HepG2 (cell line): ENCODE measurements at regions not wholly inside any gene's neighbourhood (a gene's known extent, or its start where the extent isn't known, plus 50 kb on each side); places are given as distances from the start of the nearest gene placed in this dataset.

Experiments
- ATAC-seq: fragments of 200-7000 bp; cut with Tn5 transposase; 3 replicates; pipeline ENCODE4 v1.9.1; 2020; ENCODE audit warnings: mild to moderate bottlenecking, moderate library complexity
- BruUV-seq: library from RNA; stranded (reverse); fragments of 400-500 nt; replicated peaks from 2 replicates; lab custom pipeline; 2021; lab: Mats Ljungman, UMichigan
- CTCF ChIA-PET: fragments of 300-600 bp; formaldehyde crosslinking; extraction: SDS; loops from one replicate; lab custom pipeline; 2021; ENCODE audit warnings: low total read pairs, inconsistent platforms, low intra/inter-chr PET ratio; lab: Yijun Ruan, JAX
- POLR2A ChIA-PET: fragments of 350-600 bp; sonication (Branson Sonifier 250); formaldehyde crosslinking; loops from one replicate; lab custom pipeline; 2020; ENCODE audit warnings: antibody characterized with exemption, inconsistent platforms; lab: Yijun Ruan, JAX
- DNase-seq: peaks from one replicate; pipeline ENCODE4 v3.0.0-alpha.2; 2015; ENCODE audit warnings: low spot score
- FAIRE-seq: peaks from 3 replicates; lab custom pipeline; 2011; peaks lifted over from hg19 to GRCh38; lab: Jason Lieb, UNC
- H2AFZ ChIP-seq: one replicate; pipeline ENCODE4 v1.6.1; 2011; ENCODE audit warnings: low read length, inconsistent platforms
- H3K27ac ChIP-seq: fragments of 300-600 bp; 3 replicates; pipeline ENCODE4 v1.8.0; 2011; ENCODE audit warnings: mixed run types, mild to moderate bottlenecking, mixed read lengths, low read length, inconsistent platforms; ENCODE audit not compliant: insufficient read depth; ENCODE audit errors: extremely low read length
- H3K27me3 ChIP-seq, 2 experiments: fragments of 200-600 bp in 1 of 2; 2 replicates in 1 of 2; 3 replicates in 1 of 2; pipeline versions ENCODE4 v1.6.0 to v1.8.0; 2011; ENCODE audit warnings: low read length in 2 of 2, mild to moderate bottlenecking in 2 of 2, moderate library complexity in 2 of 2, inconsistent platforms in 1 of 2; ENCODE audit not compliant: insufficient read depth in 2 of 2, control insufficient read depth in 1 of 2
- H3K36me3 ChIP-seq, 2 experiments: fragments of 200-600 bp in 1 of 2; replicated peaks in 1 of 2; 2 replicates in 1 of 2; 3 replicates in 1 of 2; pipeline versions ENCODE4 v1.5.1 to v1.8.0; 2011; ENCODE audit warnings: low read length in 2 of 2, inconsistent platforms in 1 of 2; ENCODE audit not compliant: insufficient read depth in 2 of 2, control insufficient read depth in 1 of 2
- H3K4me1 ChIP-seq: 2 replicates; pipeline ENCODE4 v1.5.1; 2012; ENCODE audit warnings: low read length, inconsistent platforms; ENCODE audit not compliant: insufficient read depth
- H3K4me2 ChIP-seq: 2 replicates; pipeline ENCODE4 v1.6.0; 2011; ENCODE audit warnings: low read depth, low read length, inconsistent platforms
- H3K4me3 ChIP-seq, 3 experiments: fragments of 200-600 bp in 1 of 3; sonication (generic), shearing (Covaris generic) in 1 of 3; replicated peaks in 1 of 3; 2 replicates each; pipeline ENCODE4 v1.5.1; 2011 to 2016; ENCODE audit warnings: low read length in 3 of 3, inconsistent platforms in 2 of 3, low read depth in 2 of 3, mild to moderate bottlenecking in 2 of 3, control low read depth in 1 of 3, mixed read lengths in 1 of 3; ENCODE audit not compliant: insufficient read depth in 1 of 3
- H3K79me2 ChIP-seq: one replicate; pipeline ENCODE4 v1.6.1; 2011; ENCODE audit warnings: low read length, inconsistent platforms; ENCODE audit not compliant: insufficient read depth
- H3K9ac ChIP-seq: 2 replicates; pipeline ENCODE4 v1.6.0; 2011; ENCODE audit warnings: mild to moderate bottlenecking, low read depth, low read length, inconsistent platforms; ENCODE audit not compliant: insufficient read depth
- H3K9me3 ChIP-seq: 2 replicates; pipeline ENCODE4 v1.5.1; 2012; ENCODE audit warnings: mild to moderate bottlenecking, low read length
- H4K20me1 ChIP-seq: 2 replicates; pipeline ENCODE4 v1.6.0; 2011; ENCODE audit warnings: inconsistent platforms, mild to moderate bottlenecking, low read length, moderate library complexity; ENCODE audit not compliant: insufficient read depth
- CHD2 ChIP-seq: IDR thresholded peaks from 2 replicates; pipeline ENCODE4 v1.6.1; 2011; ENCODE audit warnings: low read depth, low read length, improper control_type of control experiment
- MTF1 ChIP-seq: sonication (generic); formaldehyde crosslinking; IDR thresholded peaks from 2 replicates; pipeline ENCODE4 v1.5.0; 2020; ENCODE audit warnings: missing genetic modification reagents
- TSC22D2 ChIP-seq: sonication (generic); formaldehyde crosslinking; IDR thresholded peaks from 2 replicates; pipeline ENCODE4 v1.5.1; 2020; ENCODE audit warnings: missing genetic modification reagents, mild to moderate bottlenecking, borderline replicate concordance
- ZFAT ChIP-seq: sonication (generic); formaldehyde crosslinking; conservative IDR thresholded peaks from 2 replicates; pipeline ENCODE4 v1.8.1; 2023; ENCODE audit warnings: missing genetic modification reagents, inconsistent platforms
- ZNF350 ChIP-seq: sonication (generic); formaldehyde crosslinking; IDR thresholded peaks from 2 replicates; pipeline ENCODE4 v1.4.0; 2020; ENCODE audit warnings: mild to moderate bottlenecking, low read depth, missing genetic modification reagents, borderline replicate concordance
- ZNF501 ChIP-seq: sonication (generic); formaldehyde crosslinking; IDR thresholded peaks from 2 replicates; pipeline ENCODE4 v1.5.1; 2020; ENCODE audit warnings: mild to moderate bottlenecking, moderate library complexity, missing genetic modification reagents
- ZNF552 ChIP-seq: sonication (generic); formaldehyde crosslinking; IDR thresholded peaks from 2 replicates; pipeline ENCODE4 v1.9.0; 2022; ENCODE audit warnings: missing genetic modification reagents, mild to moderate bottlenecking, borderline replicate concordance
- ZNF780A ChIP-seq: sonication (generic); formaldehyde crosslinking; IDR thresholded peaks from 2 replicates; pipeline ENCODE4 v1.8.0; 2022; ENCODE audit warnings: mild to moderate bottlenecking, missing genetic modification reagents, moderate library complexity
- ZSCAN25 ChIP-seq: sonication (generic); formaldehyde crosslinking; IDR thresholded peaks from 2 replicates; pipeline ENCODE4 v1.8.0; 2022; ENCODE audit warnings: mild to moderate bottlenecking, missing genetic modification reagents
- WGBS: methylation state at CpG from one replicate; pipeline ENCODE4 v1.1.6; 2017; ENCODE audit warnings: low lambda C conversion rate; 5-methylcytosine and 5-hydroxymethylcytosine counted together
- in situ Hi-C: cut with HindIII; loops from 2 replicates; pipeline ENCODE4 v1.10.0; 2017; ENCODE audit warnings: low pct_unique_long_range_greater_than_20kb; ENCODE audit not compliant: extremely low pct_ligation_motif_present
- intact Hi-C: fragments of 100-400 bp; cut with micrococcal nuclease; formaldehyde crosslinking; loops from one replicate; pipeline ENCODE4 v1.10.0; 2022; ENCODE audit not compliant: unreplicated experiment
- TF ChIP-seq, protein P1 (sequence below): sonication (generic); formaldehyde crosslinking; conservative IDR thresholded peaks from 2 replicates; pipeline ENCODE4 v1.8.0; 2022; ENCODE audit warnings: mild to moderate bottlenecking, moderate library complexity, missing genetic modification reagents
- TF ChIP-seq, protein P2 (sequence below): sonication (generic); formaldehyde crosslinking; IDR thresholded peaks from 2 replicates; pipeline ENCODE4 v1.8.1; 2023; ENCODE audit warnings: mild to moderate bottlenecking, missing genetic modification reagents
- TF ChIP-seq, protein P3 (sequence below): sonication (generic); formaldehyde crosslinking; IDR thresholded peaks from 2 replicates; pipeline ENCODE4 v1.4.0; 2020; ENCODE audit warnings: missing genetic modification reagents
- TF ChIP-seq, protein P4 (sequence below), 2 experiments: sonication (generic) in 1 of 2; formaldehyde crosslinking in 1 of 2; IDR thresholded peaks; 2 replicates each; pipeline versions ENCODE4 v1.5.1 to v1.6.1; 2011 to 2020; ENCODE audit warnings: borderline replicate concordance in 1 of 2, low read depth in 1 of 2, low read length in 1 of 2, mild to moderate bottlenecking in 1 of 2, missing genetic modification reagents in 1 of 2, moderate library complexity in 1 of 2

DNA sequence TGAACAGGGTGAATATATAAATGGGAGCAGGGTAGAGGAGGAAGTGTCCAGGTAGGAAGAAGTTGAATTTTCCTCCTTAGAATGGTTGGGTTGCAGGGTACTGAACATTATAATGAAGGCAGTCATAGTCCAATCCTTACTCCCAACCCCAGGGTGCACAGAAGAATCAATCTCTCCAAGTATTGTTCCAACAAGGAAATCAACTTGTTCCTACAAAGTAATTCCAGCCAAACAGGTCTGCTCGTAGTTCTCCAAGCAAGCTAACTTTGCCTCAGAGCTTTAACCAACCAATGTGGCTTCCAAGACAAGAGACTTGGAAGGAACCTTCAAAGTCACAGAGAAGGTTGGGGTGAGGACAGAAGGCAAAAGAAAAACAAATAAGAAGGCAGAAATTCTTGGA is 527.2 kb downstream of the MED13L start:
- DNase-seq (no peak), FAIRE-seq (no peak), ATAC-seq (no peak)
- Histone ChIP-seq H3K27me3 (no peaks in the 10 kb centered on the region), H3K36me3 (no peaks in the 10 kb centered on the region), H3K4me1 (no peaks in the 10 kb centered on the region), H2AFZ (no peak overlapping the region), H3K4me2 (no peak overlapping the region), H4K20me1 (no peaks in the 10 kb centered on the region), H3K79me2 (no peaks in the 10 kb centered on the region), H3K9ac (no peak overlapping the region), H3K4me3 (no peak overlapping the region), H3K27ac (no peak overlapping the region), H3K9me3 (no peaks in the 10 kb centered on the region)
- ChIA-PET POLR2A (no interaction called here), CTCF (no interaction called here)
- in situ Hi-C loops (loop anchor here (5.0 to 10.0 kb wide), 2 partner anchors 1083 to 1126 kb away; no protein-coding TSS in a partner anchor), intact Hi-C loops (no loop called here)
- no TSS peak for BruUV-seq
- 27% methylated on average over 1 of the region's 1 CpG for WGBS
- TF ChIP-seq ZNF350 (CRISPR knock-in tag), result no peak
- TF ChIP-seq, protein P1, sequence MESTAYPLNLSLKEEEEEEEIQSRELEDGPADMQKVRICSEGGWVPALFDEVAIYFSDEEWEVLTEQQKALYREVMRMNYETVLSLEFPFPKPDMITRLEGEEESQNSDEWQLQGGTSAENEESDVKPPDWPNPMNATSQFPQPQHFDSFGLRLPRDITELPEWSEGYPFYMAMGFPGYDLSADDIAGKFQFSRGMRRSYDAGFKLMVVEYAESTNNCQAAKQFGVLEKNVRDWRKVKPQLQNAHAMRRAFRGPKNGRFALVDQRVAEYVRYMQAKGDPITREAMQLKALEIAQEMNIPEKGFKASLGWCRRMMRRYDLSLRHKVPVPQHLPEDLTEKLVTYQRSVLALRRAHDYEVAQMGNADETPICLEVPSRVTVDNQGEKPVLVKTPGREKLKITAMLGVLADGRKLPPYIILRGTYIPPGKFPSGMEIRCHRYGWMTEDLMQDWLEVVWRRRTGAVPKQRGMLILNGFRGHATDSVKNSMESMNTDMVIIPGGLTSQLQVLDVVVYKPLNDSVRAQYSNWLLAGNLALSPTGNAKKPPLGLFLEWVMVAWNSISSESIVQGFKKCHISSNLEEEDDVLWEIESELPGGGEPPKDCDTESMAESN (CRISPR knock-in tag), result no peak
- TF ChIP-seq, protein P2, sequence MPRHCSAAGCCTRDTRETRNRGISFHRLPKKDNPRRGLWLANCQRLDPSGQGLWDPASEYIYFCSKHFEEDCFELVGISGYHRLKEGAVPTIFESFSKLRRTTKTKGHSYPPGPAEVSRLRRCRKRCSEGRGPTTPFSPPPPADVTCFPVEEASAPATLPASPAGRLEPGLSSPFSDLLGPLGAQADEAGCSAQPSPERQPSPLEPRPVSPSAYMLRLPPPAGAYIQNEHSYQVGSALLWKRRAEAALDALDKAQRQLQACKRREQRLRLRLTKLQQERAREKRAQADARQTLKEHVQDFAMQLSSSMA, result no peak
- no peak for TF ChIP-seq TSC22D2
- no peak for TF ChIP-seq ZNF552
- TF ChIP-seq, protein P3, sequence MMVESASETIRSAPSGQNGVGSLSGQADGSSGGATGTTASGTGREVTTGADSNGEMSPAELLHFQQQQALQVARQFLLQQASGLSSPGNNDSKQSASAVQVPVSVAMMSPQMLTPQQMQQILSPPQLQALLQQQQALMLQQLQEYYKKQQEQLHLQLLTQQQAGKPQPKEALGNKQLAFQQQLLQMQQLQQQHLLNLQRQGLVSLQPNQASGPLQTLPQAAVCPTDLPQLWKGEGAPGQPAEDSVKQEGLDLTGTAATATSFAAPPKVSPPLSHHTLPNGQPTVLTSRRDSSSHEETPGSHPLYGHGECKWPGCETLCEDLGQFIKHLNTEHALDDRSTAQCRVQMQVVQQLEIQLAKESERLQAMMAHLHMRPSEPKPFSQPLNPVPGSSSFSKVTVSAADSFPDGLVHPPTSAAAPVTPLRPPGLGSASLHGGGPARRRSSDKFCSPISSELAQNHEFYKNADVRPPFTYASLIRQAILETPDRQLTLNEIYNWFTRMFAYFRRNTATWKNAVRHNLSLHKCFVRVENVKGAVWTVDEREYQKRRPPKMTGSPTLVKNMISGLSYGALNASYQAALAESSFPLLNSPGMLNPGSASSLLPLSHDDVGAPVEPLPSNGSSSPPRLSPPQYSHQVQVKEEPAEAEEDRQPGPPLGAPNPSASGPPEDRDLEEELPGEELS (CRISPR knock-in tag), result no peak
- TF ChIP-seq, protein P4, sequence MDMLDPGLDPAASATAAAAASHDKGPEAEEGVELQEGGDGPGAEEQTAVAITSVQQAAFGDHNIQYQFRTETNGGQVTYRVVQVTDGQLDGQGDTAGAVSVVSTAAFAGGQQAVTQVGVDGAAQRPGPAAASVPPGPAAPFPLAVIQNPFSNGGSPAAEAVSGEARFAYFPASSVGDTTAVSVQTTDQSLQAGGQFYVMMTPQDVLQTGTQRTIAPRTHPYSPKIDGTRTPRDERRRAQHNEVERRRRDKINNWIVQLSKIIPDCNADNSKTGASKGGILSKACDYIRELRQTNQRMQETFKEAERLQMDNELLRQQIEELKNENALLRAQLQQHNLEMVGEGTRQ (IDR thresholded peaks at IDR 0.05; ENCODE audit: low read depth, low read length), result no peak
- TF ChIP-seq, protein P4 (CRISPR knock-in tag; IDR thresholded peaks at IDR 0.05; ENCODE audit: borderline replicate concordance), result no peak
- TF ChIP-seq ZNF501 (CRISPR knock-in tag), result no peak
- no peak for TF ChIP-seq ZSCAN25 (CRISPR knock-in tag)
- TF ChIP-seq CHD2, result no peak
- no peak for TF ChIP-seq ZNF780A (CRISPR knock-in tag)
- TF ChIP-seq MTF1 (CRISPR knock-in tag), result no peak
- TF ChIP-seq ZFAT (CRISPR knock-in tag), result no peak
